ENCODE measurements at regions not wholly inside any gene's neighbourhood (a gene's known extent, or its start where the extent isn't known, plus 50 kb on each side); places are given as distances from the start of the nearest gene placed in this dataset.

DNA sequence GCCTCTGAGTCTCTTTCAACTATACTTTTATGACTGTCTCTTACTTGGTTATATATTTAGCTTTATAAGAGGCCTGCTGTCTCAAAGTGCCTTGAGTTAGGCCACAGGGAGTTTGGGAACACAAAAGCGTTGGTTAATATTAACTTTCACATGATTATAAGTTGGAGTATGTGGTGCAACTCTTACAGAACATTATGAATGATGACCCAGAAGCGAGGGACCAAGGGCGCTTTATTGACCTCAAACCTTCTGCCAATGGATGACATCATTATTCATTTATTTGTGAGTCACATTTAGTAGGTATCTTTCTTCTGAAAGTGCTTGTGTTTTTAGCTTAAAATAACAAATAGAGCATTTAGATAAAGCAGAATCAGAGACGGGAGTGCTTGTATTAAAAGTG, 298.0 kb upstream of the ZC3H12C start:
- Mint-ChIP-seq H3K27me3 (ENCODE audit: low read depth) (no peaks in the 10 kb centered on the region), H3K36me3 (ENCODE audit: low read depth) (no peaks in the 10 kb centered on the region), H3K27ac (ENCODE audit: unreplicated experiment) (no peak overlapping the region), H3K9me3 (ENCODE audit: low read depth) (peaks cover 5% of the 10 kb centered on the region), H3K4me1 (ENCODE audit: low read depth) (no peaks in the 10 kb centered on the region), H3K4me3 (ENCODE audit: unreplicated experiment) (no peak overlapping the region)
- DNase-seq (ENCODE audit: low spot score): no peak
- no peak for TF ChIP-seq CTCF (IDR thresholded peaks at IDR 0.05)

- Mint-ChIP-seq H3K4me3 (ENCODE audit: unreplicated experiment) (no peak overlapping the region), H3K9me3 (ENCODE audit: low read depth) (peaks cover 10% of the 10 kb centered on the region), H3K27ac (ENCODE audit: unreplicated experiment) (no peak overlapping the region), H3K27me3 (ENCODE audit: low read depth) (no peaks in the 10 kb centered on the region), H3K36me3 (ENCODE audit: low read depth) (no peaks in the 10 kb centered on the region), H3K4me1 (ENCODE audit: low read depth) (no peaks in the 10 kb centered on the region)
- DNase-seq (ENCODE audit: low spot score): no peak
- TF ChIP-seq CTCF (IDR thresholded peaks at IDR 0.05): no peak
These were observed 296.9 kb upstream of the ZC3H12C start for GRCh38 chr11:109796253-109796652.

DNA sequence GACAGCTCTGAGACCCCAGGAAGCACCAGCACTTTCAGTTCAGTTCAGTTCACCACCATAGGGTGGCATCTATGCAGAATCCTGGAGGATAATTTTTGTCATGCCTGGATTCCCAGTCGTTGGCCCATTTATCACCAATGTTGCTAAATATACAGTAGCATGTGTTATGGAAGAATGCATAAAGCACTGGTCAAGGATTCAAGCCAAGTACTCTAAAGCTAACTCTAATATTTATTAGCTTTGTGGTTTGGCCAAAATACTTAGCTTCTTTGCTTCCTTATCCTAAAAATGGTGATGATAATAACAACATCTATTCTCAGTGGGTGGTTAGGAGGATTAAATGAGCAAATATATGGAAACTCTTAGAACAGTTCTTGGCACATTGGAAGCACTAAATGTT, 294.7 kb upstream of the ZC3H12C start:
- Mint-ChIP-seq H3K36me3 (ENCODE audit: low read depth) (no peaks in the 10 kb centered on the region), H3K27ac (ENCODE audit: unreplicated experiment) (no peak overlapping the region), H3K27me3 (ENCODE audit: low read depth) (peaks cover 1% of the 10 kb centered on the region), H3K4me1 (ENCODE audit: low read depth) (no peaks in the 10 kb centered on the region), H3K4me3 (ENCODE audit: unreplicated experiment) (no peak overlapping the region), H3K9me3 (ENCODE audit: low read depth) (peaks cover 10% of the 10 kb centered on the region)
- no peak for DNase-seq (ENCODE audit: low spot score)
- TF ChIP-seq CTCF (IDR thresholded peaks at IDR 0.05): no peak

GRCh38 chr11:109799604-109800003, 293.6 kb upstream of the ZC3H12C start:
- H3K4me1 Mint-ChIP-seq (ENCODE audit: low read depth): no peaks in the 10 kb centered on the region
- no peak overlapping the region for H3K4me3 Mint-ChIP-seq (ENCODE audit: unreplicated experiment)
- H3K27ac Mint-ChIP-seq (ENCODE audit: unreplicated experiment): no peak overlapping the region
- H3K27me3 Mint-ChIP-seq (ENCODE audit: low read depth): peaks cover 3% of the 10 kb centered on the region
- no peak for TF ChIP-seq CTCF (IDR thresholded peaks at IDR 0.05)
- no peaks in the 10 kb centered on the region for H3K36me3 Mint-ChIP-seq (ENCODE audit: low read depth)
- no peak for DNase-seq (ENCODE audit: low spot score)
- H3K9me3 Mint-ChIP-seq (ENCODE audit: low read depth): peaks cover 13% of the 10 kb centered on the region

- TF ChIP-seq CTCF (IDR thresholded peaks at IDR 0.05): no peak
- peaks cover 19% of the 10 kb centered on the region for H3K9me3 Mint-ChIP-seq (ENCODE audit: low read depth)
- H3K27me3 Mint-ChIP-seq (ENCODE audit: low read depth): peaks cover 3% of the 10 kb centered on the region
- no peak for DNase-seq (ENCODE audit: low spot score)
- no peaks in the 10 kb centered on the region for H3K36me3 Mint-ChIP-seq (ENCODE audit: low read depth)
- H3K27ac Mint-ChIP-seq (ENCODE audit: unreplicated experiment): no peak overlapping the region
- H3K4me3 Mint-ChIP-seq (ENCODE audit: unreplicated experiment): no peak overlapping the region
- no peaks in the 10 kb centered on the region for H3K4me1 Mint-ChIP-seq (ENCODE audit: low read depth)
These were observed 288.3 kb upstream of the ZC3H12C start for GRCh38 chr11:109804911-109805310.

All from chondrocyte (in vitro differentiated cells).